ENCODE measurements at regions not wholly inside any gene's neighbourhood (a gene's known extent, or its start where the extent isn't known, plus 50 kb on each side); places are given as distances from the start of the nearest gene placed in this dataset.

- TF ChIP-seq CTCF (conservative IDR thresholded peaks at IDR 0.05; ENCODE audit: low read depth in 2 of 2) = no peak
- TF ChIP-seq REST (IDR thresholded peaks at IDR 0.05; ENCODE audit: unreplicated experiment) = no peak
- TF ChIP-seq JUNB (IDR thresholded peaks at IDR 0.05; ENCODE audit: unreplicated experiment) = no peak
These were observed 871.8 kb upstream of the PABPC4L start for GRCh38 chr4:135073389-135073788.
